ENCODE measurements at regions not wholly inside any gene's neighbourhood (a gene's known extent, or its start where the extent isn't known, plus 50 kb on each side); places are given as distances from the start of the nearest gene placed in this dataset.
"Not testable (repeated sequence)": the region's sequence is repeated elsewhere in the genome, so short reads cannot be mapped to it uniquely, and the experiment has no call there.

DNA sequence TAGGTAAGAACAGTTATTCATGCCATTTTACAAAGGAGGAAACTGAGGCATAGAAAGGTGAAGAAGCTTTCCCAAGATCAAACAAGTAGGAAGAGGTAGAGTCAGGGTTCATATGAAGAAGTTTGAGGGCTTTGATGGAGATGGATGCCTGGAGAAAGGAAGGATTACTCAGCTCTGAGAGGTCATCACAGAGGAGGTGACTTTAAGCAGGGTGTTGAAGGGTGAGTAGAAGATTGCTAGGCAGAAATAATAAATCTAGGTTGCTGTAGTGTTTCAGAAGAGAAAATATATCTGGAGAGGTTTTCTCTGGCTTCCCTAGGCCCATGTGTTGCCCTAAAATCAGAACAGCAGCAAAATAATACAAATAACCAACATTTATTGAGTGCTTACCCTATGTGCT, 196.3 kb downstream of the PALM2AKAP2 start:
- no peak for DNase-seq

DNA sequence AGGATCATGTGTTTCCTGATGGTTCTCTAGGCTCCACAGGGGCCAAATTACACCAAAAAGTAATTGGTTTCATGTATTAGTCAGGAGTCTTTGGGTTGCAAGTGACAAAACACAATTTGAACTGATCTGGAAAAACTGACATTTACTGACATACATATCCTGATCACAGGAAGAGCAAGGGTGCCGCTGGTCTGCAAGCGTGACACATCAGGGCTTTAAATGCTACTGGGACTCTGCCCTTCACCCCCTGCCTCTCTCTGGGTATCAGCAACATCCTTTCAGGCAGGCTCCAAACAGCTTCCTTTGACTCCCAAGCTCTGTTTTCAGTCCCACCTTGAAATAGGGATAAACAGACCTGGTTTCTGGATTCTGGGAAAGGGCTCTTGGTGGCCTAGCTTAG, 197.5 kb downstream of the PALM2AKAP2 start:
- DNase-seq: no peak

DNA sequence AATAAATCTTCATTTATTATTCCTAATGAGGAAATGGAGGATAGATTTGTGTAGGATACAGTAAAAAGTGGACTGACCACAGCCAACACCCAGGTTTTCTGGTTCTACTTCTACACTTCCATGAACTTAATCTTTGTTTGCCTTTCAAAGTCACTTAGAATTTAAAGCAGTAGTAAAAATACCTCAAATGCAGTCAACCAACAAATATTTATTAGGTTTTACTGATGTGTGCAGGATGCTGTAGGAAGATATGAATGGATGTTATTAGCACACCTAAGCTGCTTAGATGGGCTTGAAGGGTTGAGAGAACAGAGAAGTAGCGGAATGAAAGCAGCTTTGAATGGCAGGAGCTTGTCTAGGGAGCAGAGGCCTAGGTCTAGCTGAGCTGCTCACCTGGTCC, 201.1 kb downstream of the PALM2AKAP2 start:
- no peak for DNase-seq

DNA sequence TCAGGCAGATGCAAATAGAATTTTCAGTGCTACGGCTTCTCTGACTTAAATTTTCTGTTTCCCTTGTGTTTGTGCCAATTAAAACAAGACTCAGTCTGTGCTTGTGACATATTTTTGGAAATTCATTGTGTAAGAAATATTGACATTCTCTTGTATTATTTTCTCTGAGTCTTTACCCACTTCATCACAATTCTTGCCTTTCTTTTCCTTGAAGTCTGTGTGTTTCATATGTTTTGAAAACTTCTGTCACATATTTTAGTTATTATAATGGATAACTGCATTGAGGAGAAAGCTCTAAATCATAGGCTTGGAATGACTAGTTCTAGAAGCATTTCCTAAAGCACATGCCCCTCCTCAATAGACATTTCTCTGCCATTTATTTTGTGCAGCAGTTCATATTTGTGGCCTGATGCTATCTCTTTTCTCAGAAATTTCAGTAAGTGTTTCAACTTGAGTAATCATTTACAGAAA, 206.6 kb downstream of the PALM2AKAP2 start:
- no peak for DNase-seq

DNA sequence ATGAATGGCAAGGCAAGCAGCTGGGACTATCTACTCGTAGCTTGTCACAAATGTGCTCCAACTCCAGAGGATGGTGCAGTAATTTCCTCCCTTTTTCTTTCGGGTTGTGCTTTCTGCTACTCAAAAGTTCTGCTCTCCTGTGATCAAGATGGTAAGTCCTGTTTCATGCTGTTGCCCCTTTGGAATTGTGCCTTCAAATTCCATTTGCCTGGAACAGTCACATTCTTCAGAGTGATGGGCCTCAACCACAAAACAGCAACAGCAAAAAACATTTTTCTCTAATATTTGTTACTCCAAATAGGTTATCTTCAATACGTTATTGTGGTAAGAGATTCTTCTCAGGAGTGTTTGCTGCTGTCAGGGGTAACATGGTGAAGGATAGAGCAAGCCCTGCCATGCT, 209.3 kb downstream of the PALM2AKAP2 start:
- no peak for DNase-seq

DNA sequence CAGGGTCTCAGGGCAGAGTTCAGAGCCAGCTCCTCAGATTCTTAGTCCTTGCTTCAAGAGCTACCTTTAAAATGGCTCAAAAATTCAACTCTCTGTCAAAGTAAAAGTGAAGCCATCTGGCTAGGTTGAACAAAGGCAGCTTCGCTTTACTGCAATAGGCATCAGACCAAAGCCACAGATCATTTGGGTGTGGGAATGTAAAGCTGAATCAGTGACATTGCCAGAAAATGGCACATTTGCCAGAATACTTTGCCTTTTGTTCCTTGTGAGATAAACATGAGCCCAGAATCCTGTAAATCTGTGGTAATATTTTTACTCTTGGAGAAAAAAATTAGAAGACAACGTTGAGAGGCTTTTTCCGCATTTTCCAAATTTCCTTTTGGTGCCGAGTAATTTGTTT, 210.5 kb downstream of the PALM2AKAP2 start:
- DNase-seq: no peak

DNA sequence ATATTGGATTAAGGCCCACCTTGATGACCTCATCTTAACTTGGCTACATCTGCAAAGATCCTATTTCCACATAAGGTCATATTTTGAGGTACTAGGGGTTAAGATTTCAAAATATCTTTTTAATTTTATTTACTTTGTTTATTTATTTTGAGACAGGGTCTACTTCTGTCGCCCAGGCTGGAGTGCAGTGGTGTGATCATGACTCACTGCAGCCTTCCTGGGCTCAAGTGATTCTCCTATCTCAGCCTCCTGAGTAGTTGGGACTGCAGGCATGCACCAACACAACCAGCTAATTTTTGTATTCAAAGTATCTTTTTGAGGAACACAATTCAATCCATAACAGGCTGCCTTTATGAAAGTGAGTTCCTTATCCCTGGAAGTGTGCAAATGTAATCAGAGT, 212.3 kb downstream of the PALM2AKAP2 start:
- no peak for DNase-seq

DNA sequence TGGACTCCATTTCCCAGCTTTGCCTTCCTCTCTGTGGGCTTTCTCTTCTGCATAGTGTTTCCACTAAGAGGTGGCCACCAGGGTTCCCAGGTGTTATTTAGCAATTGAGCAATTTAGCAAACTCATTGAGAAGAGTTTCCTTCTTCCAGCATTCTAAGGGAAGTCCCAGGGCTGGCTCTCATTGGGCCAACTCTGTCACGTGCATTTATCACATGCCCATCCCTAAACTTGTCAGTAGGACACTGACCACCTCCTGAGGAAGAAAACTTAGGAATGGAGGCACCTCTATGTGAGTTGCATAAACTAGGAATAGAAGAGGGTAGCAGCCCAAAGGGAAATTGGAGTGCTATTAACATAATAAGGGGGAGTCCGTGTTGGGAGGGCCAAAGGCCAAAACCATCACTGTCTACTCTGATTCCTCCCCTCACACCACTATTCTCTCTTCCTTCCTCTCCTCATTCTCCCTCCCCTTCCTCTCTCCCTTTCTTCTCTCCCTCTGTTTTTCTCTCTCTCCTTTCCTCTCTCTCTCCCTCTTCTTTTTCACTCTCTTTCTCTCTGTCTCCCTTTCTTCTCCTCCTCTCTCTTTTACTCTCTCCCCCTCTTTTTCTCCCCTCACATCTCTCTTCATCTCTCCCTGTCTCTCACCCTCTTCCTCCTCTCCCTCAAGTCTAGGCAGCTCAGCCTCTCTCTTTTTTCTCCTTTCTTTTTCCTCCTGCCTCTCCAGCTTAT, 213.4 kb downstream of the PALM2AKAP2 start:
- no peak for DNase-seq

DNA sequence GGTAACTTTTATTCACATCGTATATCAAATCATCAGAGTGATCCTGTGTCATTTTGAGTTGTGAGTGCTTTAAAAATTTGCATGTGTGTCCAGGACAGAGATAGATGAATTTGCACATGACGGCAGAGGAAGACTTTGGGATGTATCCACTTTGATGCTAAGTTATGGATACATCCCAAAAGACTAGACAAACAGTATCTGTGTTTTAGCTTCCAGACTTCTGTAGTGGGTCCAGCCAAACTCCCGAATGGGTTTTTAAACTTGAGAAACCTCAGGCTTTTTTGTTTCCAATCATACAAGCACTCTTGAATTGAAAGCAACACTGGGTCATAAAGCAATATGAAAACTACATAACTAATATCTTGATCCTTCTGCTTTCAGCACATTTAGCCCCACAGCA, 213.8 kb downstream of the C9orf152 start:
- no peak for DNase-seq

DNA sequence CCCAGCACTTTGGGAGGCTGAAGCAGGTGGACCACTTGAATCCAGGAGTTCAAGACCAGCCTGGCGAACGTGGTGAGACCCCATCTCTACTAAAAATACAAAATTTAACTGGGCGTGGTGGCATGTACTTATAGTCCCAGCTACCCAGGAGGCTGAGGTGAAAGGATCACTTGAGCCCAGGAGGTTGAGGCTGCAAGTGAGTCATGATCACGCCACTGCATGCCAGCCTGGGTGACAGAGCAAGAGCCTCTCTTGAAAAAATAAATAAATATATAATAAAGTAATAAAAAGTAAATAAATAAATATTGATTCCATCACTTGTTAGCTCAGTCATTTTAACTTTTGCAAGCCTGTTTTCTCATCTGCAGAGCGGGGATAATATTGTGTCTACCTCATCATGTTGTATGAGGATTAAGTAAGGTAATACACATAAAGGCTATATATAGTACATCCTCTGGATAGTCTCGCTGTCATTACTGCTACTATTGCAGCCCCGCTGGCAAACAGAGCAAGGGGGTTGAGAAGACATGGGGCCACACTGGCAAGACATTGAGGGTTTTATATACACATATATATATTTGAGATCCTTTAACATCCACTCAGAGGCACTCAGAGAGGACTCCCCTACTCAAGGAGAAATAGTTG, 210.9 kb downstream of the C9orf152 start:
- DNase-seq: no peak

DNA sequence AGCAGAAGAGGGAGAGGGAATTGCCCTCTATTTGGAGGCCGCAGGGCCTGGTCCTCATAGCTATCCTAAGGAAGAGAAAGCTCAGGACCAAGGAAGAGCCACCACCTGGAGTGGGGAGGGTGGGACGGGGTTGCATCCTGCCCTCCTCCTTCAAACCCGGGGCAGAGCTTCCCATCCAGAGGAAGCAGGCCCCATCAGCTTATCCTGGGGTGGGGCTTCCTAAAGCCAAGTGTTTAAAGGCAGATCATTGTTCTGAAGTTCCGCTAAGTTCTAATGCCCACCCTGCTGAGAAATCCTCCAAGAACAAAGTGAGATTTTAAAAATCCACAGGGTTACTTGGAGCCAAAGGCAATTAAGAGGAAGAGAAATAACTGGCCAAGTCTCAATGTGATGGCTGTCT, 210.3 kb downstream of the C9orf152 start:
- no peak for DNase-seq

DNA sequence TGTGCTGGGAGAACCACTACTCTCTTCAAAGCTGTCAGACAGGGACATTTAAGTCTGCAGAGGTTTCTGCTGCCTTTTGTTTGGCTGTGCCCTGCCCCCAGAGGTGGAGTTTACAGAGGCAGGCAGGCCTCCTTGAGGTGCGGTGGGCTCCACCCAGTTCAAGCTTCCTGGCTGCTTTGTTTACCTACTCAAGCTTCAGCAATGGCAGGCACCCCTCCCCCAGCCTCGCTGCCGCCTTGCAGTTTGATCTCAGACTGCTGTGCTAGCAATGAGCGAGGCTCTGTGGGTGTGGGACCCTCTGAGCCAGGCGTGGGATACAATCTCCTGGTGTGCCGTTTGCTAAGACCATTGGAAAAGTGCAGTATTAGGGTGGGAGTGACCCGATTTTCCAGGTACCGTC, 202.4 kb downstream of the C9orf152 start:
- DNase-seq: not testable (repeated sequence)

DNA sequence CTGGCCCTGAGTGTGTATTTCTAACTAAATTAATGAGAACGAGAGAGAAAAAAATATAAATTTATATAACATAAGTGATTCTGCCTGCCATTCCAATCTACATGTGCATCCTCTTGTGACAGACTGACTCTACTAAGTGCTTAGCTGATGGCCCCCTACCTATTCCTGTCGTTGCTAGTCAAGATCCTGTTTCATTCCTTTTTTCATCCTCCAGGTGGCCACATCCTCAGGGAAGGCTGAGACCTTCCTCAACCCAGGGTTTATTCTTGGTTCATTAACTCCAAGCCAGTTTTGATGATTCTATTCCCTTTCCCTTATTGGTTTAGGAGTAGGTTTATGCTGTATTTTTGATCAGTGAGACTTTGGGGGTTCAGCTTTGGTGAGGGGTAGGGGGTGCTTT, 201.3 kb downstream of the C9orf152 start:
- DNase-seq: no peak

DNA sequence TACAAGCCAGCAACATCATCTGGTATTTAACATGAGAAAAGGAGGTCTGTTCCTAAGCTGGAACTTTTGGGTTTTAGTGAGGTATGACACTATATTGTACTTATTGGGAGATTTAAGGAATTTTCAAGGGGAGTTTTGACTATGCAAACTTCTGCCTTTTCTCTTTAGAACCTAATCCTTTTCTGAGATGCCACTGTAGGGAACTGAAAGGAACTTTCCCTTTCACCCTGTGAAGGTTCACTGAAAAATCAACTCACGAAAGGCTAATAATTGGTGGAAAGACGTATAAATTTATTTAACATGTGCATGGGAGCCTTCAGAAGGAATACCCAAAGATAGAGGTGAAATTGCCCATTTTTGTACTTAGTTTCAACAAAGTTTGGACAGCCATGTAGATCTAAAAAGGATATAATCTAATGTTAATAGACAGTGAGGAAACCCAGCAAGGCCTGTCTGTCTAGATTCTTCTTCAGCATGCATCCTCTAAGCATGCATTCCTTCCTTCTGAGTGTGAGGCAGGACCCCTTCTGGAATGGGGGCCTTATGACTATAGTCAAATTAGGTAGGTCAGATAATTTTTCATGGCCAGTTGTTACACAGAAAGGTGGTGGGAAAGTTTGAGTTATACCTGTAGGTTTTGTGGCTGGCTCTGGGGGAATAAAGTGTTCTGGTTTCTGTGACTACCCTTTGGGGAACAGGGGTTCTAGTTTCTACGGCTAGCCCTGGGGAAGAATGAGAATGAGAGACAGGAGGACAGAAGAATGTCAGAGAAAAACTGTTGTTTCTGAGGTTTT, 200.3 kb downstream of the C9orf152 start:
- DNase-seq: no peak

DNA sequence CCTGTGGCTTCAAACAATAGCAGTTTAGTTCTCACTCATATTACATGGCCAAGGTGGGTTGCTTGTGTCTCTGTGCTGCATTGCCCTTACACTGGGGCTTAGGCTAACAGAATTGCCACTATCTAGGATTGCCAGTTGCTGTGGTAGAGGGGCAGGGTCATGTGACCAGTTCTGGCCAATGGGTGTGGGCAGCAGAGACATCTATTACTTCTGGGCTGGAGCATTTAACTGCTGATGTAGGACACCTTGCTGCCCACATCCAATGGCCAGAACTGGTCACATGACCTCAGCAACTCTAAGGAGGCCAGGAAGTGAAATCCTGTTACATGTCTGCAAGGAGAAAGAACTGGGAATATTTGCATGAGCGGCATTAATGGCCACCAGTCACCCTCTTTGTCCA, 199.3 kb downstream of the C9orf152 start:
- no peak for DNase-seq

DNA sequence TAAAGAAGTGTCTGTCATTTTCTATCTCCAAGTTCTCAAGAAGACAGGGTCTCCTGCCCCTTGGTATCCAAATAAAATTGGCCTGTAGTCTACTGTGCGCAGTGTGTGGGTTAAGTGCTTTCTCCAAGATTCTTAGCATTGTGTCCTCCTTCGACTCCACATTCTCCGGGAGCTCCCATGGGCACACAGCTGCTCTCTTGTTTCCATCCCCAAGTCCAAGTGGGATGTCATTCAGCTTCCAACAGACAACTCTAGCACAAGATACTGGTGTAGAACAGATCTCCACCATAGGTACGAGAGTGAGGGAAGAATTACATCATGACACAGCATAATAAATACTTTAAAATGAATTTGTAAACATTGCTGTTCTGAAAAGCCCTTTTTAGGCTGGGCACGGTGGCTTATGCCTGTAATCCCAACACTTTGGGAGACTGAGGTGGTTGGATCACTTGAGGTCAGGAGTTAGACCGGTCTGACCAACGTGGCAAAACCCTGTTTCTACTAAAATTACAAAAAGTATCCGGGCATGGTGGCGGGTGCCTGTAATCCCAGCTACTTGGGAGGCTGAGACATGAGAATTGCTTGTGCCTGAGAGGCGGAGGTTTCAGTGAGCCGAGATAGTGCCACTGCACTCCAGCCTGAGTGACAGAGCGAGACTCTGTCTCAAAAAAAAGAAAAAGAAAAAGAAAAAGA, 196.2 kb downstream of the C9orf152 start:
- no peak for DNase-seq

DNA sequence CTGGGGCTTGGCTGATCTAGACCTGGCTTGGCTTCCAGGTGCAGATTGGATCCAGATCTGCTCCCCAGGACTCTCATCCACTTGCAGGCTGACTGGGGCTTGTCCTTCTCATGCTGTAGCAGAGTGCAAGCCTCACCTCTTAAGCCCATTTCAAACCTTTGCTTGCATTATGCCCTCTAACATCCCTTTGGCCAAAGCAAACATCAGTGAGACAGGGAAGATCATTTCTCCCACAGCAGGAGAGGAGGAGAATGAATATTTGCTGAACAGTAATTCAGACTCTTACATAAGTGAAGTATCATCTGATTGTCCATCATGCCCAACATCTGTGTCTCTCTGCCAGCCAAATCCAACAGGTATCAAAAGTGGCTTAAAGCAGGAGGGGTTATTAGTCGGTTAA, 194.9 kb downstream of the C9orf152 start:
- no peak for DNase-seq

DNA sequence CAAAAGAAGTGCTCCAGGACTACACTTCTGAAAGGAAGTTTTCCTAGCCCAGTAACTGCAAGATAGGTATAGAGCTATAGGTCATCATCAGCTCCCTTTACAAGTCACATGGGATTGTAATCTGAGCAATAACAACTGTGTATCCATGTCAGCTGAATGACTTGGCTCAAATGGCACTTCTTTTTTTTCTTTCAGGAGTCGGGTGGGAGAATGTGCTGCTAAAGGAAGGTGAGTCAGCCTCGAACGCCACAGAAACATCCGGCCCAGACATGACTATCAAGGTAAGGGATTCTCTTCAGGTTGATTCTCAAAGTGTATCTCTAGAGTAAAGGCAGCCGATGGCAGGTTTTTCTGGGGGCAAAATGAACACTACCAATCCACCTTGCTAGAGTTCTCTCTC, 192.2 kb downstream of the C9orf152 start:
- DNase-seq: no peak

DNA sequence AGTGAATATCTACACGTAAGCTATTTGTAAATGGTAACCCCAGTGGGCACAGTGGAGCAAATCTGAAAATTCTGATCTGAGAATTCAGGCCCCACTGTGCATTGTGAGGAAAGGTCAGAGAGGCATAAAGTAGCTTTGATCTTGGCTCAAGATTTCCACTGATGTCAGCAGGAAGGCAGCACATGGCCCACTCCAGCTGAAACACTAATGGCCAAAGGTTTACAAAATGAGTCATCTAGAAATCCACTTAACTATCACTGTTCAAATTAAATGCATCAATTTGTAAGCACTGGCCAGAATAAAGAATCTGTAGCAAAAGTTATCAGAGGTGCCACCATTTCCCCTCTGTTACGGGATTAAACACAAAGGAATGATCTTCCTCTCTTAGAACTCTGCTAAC, 191.6 kb downstream of the C9orf152 start:
- no peak for DNase-seq

DNA sequence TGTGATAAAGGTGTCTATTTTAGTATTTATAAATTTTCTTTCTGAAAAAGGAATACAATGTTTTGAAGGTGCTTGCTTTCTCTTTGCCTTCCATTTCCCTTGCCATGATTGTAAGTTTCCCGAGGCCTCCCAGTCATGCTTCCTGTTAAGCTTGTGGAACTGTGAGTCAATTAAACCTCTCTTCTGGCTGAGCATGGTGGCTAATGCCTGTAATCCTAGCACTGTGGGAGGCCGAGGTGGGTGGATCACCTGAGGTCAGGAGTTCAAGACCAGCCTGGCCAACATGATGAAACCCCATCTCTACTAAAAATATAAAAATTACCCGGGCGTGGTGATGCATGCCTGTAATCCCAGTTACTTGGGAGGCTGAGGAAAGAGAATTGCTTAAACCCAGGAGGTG, 187.7 kb downstream of the C9orf152 start:
- not testable (repeated sequence) for DNase-seq

DNA sequence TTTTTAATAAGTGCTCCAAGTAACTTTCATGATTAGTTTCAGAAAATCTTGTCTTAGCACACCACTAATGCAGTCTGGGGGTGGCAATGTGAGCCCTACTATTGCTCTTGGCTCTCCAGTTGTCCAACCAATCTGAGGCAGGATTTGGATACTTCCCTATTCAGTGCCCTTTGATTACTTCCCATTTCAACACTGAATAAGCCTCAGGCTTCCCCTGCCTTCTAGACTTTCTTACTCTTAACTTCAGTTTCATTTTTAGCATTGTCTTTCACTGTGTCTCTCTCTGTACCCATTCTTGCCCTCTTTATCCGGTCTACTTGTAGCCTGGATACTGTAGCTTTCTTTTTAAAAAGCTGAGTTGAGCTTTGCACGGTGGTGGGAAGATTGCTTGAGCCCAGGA, 186.1 kb downstream of the C9orf152 start:
- DNase-seq: no peak

DNA sequence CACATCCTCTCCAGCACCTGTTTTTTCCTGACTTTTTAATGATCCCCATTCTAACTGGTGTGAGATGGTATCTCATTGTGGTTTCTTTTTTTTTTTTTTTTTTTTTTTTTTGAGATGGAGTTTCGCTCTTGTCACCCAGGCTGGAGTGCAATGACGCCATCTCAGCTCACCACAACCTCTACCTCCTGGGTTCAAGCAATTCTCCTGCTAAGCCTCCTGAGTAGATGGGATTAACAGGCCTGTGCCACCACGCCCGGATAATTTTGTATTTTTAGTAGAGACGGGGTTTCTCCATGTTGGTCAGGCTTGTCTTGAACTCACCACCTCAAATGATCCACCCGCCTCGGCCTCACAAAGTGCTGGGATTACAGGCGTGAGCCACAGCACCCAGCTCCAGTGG, 184.7 kb downstream of the C9orf152 start:
- DNase-seq: not testable (repeated sequence)
